OCI-LY3 (cell line): ENCODE measurements at regions not wholly inside any gene's neighbourhood (a gene's known extent, or its start where the extent isn't known, plus 50 kb on each side); places are given as distances from the start of the nearest gene placed in this dataset.

Source experiments
- EZH2phosphoT487 ChIP-seq: fragments of 200-600 bp; shearing (Covaris generic); IDR thresholded peaks from 2 replicates; pipeline ENCODE4 v1.6.1; 2018; ENCODE audit warnings: antibody characterized with exemption, mixed run types, low read depth
- TF ChIP-seq, protein P1 (sequence below): fragments of 200-600, 300-600 bp; sonication (generic); IDR thresholded peaks from 2 replicates; pipeline ENCODE4 v1.5.1; 2014; ENCODE audit warnings: antibody characterized with exemption, low read length, low read depth

DNA sequence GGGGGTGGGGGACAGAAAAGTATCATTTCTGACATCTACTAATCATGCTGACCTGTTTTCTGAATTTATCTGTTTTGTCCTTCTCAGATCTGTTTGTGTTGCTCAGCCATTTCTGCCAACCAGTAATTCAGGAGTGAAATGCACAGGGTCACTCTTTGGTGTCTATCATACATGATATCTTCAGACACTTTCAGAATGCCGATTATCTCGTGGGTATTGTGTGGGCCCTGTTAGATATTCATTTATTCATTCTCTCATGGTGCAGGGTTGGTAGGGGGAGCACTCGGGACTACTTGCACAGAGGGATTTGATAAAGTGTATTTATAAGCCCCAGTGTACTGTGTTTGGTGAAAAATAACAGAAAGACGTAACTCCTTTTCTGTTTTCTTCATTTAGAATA, 101.2 kb upstream of the CITED2 start:
- TF ChIP-seq, protein P1, sequence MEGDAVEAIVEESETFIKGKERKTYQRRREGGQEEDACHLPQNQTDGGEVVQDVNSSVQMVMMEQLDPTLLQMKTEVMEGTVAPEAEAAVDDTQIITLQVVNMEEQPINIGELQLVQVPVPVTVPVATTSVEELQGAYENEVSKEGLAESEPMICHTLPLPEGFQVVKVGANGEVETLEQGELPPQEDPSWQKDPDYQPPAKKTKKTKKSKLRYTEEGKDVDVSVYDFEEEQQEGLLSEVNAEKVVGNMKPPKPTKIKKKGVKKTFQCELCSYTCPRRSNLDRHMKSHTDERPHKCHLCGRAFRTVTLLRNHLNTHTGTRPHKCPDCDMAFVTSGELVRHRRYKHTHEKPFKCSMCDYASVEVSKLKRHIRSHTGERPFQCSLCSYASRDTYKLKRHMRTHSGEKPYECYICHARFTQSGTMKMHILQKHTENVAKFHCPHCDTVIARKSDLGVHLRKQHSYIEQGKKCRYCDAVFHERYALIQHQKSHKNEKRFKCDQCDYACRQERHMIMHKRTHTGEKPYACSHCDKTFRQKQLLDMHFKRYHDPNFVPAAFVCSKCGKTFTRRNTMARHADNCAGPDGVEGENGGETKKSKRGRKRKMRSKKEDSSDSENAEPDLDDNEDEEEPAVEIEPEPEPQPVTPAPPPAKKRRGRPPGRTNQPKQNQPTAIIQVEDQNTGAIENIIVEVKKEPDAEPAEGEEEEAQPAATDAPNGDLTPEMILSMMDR, result no peak
- TF ChIP-seq EZH2phosphoT487, result no peak
